ENCODE measurements at regions not wholly inside any gene's neighbourhood (a gene's known extent, or its start where the extent isn't known, plus 50 kb on each side); places are given as distances from the start of the nearest gene placed in this dataset.
A peak's percentile ranks its signal among the peaks of the same experiment; 100 is the strongest.

DNA sequence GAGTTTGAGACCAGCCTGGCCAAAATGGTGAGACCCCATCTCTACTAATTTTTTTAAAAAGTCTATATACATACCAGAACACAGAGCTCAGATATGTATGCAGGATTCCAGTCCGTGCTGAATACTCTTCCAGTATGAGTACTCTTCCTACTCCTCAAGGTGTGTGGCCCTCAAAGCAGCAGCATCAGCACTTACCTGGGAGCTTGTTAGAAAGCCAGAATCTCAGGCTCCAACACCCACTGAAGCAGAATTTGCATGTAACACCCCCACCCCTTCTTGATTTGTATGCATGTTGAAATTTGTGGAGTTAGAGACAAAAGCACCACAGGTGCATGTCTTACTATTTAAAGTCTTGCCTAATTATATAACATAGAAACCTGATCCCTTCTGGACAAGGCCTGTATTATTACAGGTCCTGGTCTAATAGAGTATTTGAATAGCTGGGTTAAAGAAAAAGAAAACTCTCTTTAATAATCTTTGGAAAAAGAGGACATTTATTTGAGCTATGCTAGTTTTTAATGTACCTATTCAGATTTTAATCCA lies 50.3 kb upstream of the NFE2L2 start:
- DNase-seq (ENCODE audit: low spot score) = no peak

DNA sequence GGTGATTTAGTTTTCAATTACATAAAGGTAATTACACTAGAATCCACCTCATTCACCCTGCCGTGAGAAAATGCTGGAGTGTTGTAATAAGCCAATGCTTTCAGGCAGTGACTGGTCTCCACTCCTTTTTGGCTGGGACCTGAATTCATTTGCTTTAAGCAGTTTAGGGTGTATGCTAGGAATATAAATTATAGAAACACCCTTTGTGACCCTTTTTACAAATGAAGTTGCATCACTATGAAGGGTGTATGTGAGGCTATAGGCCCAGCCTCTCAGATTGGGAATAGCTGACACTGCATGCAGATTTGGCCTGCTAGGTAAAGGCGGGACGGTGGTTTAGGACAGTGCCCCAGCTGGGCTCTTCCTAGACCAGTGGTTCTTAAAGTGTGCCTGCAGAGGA lies 50.8 kb upstream of the NFE2L2 start:
- DNase-seq (ENCODE audit: low spot score) = no peak

DNA sequence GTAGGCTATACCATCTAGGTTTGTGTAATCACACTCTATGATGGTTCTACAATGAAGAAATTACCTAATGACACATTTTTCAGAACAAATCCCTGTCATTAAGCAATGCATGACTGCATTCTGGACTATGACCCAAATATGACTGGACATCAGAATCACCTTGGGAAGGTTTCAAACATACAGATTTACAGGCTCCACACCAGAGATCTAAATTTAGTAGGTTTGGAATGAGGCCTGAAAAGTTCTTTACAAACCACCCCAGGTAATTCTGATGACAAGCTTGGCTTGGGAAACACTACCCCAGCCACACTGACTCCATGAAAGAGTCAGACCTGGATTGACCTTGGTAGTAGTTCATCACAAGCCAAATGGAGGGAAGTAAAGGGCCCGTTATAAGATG lies 52.2 kb upstream of the NFE2L2 start:
- DNase-seq (ENCODE audit: low spot score) = no peak

DNA sequence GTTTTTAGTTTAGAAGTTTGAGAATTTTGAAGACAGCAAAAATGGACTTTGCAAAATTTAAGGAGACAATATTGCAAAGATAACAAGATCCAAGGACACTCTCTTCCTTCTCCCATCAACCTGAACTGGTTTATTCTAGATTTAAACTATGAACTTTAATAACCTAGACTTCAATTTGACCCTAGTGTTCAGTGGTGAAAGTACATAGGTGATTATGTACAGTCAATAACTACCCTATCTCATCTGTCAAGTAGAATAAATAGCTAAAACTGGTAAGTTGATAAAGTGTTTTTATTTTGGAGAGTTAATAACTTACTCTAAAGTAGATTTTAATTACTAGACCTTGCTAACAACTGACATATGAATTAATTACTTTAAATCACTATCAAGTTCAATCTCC lies 52.9 kb upstream of the NFE2L2 start:
- DNase-seq (ENCODE audit: low spot score) = no peak

DNA sequence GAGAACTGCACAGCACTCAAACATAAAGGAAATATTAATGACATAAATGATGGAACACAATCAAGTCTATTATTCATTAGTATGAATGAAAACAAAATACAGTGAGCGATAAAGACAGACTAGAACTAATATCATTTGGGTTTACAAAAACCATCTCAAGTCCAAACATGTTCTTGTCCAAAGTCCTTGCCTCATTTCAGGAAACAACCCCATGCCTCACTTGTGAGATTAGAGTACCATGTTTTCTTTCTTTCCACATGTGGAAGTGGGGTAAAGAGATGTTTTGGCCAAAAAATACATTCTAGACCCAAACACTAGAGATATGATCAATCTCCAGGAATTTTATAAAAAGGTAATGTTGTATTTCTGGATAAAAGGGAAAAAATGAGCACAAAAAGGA lies 53.3 kb upstream of the NFE2L2 start:
- DNase-seq (ENCODE audit: low spot score) = no peak

DNA sequence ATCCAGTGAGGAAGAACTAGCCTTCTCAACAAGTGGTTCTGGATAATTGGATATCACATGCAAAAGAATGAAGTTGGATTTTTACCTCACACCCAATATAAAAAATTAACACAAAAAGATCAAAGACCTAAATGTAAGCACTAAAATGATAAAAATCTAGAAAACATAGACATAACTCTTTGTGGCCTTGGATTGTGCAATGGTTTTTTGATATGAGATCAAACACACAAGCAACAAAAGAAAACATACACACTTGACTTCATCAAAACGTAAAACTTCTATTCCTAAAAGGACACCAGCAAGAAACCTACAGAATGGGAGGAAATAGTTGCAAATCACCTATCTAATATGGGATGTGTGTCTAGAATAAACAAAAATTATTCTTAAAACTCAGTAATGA lies 54.1 kb upstream of the NFE2L2 start:
- no peak for DNase-seq (ENCODE audit: low spot score)

DNA sequence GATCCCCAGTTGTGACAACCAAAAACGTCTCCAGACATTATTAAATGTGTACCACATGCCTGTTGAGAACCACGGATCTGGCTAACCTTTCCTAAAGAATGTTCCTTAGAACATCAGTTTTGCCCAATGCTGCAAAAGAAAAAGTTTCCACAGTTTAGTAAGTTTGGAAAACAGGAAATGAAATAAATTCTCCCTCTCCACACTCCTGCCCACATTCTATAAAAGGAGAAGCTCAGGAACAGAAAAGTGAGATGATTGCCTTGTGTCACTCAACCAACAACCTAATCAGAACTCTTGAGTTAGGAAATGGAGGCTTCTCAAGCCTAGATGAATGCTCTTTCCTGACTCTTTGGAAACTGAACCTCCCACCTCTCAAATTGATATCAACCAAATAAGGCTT lies 56.1 kb upstream of the NFE2L2 start:
- DNase-seq (ENCODE audit: low spot score) = no peak

DNA sequence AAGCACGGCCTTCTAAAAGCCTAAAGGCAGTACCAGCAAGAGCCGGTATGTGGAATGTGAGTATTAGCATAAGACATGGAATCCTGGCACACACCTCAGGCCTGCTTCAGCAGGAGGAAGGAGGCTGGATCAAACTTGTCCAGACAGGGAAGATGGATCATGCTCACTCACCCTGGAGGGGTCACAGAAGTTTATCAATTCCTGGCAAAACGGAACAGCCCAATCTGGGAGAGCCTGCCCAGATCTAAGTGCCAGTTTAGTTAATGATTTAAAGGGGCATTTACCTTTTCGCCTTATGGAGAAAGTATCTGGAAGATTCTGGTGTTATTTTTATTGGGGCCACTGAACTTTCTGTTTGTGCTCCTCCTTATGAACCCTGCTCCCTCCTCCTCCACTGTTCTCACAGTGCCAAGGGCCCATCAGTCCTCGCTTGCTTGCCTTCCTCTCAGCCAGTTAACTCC lies 58.3 kb upstream of the NFE2L2 start:
- no peak for DNase-seq (ENCODE audit: low spot score)

DNA sequence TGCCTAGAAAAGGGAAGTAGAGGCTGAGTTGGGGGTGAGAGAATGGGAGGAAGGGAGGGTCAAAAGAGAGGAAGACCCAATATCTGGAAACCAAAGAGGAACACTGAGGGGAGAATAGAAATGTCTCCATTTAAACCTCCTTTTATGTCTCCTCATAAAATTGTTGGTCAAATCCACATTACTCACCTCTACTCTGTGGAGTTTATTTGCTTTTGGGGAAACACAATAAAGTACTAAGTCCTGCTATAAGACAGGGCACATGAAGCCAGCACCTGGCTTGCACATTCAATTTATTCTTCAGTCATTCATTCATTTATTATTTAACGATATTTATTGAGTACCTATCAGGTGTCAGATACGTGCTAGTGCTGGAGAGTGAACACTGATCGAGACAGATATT lies 60.3 kb upstream of the NFE2L2 start:
- no peak for DNase-seq (ENCODE audit: low spot score)

DNA sequence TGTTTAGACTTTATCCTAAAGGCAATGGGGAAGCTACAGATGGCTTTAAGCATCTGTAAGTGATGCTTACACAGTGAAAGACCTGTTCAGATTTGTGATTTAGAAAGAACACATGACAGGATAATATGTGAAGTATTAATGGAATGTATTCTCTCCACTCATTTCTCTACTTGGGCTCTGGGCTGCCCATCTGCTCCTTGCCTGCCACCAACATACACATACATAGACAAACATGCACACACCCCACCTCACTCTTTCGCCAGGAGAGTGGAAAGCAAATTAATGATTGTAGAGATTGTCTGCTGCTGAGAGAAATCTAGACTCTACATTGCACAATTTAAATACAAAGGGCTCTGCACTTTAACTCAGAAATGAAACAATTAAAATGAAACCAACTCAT lies 61.0 kb upstream of the NFE2L2 start:
- DNase-seq (ENCODE audit: low spot score) = no peak

DNA sequence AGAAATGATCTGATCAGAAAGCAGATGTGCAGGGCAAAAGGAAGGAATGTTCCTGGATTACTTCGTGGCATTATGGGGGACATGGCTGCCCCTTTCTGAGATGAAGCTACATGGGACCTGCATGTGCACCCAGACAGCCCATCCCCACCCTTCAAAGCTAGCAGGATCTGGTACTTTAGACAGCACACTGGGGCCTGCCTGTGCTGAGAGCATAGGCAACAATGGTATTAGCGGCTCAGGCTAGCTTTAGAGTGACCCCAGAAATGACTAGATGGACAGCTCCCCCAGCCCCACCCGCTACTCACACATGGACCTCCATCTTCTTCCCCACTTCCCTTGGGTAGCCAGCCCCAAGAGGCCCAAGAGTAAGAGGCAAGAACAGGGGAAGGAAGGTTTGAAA lies 61.5 kb upstream of the NFE2L2 start:
- DNase-seq (ENCODE audit: low spot score) = no peak

DNA sequence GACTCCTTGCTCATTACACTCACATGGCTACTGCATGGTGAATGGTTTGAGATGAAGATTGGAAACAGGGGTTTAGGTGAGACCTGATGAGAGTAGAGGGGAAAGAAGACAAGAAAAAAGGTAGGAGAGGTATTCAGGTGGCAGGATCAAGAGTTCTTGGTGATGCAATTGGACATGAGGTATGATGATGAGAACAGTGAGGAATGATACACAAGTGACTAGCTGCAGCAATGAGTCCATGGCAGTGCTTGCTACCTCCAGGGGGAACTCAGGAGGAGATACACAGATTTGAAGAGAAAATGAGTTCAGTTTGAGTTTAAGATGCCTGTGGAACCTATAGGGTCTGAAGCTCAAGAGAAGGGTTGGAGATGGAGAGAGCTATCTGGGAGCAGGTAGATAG lies 62.1 kb upstream of the NFE2L2 start:
- no peak for DNase-seq (ENCODE audit: low spot score)

DNA sequence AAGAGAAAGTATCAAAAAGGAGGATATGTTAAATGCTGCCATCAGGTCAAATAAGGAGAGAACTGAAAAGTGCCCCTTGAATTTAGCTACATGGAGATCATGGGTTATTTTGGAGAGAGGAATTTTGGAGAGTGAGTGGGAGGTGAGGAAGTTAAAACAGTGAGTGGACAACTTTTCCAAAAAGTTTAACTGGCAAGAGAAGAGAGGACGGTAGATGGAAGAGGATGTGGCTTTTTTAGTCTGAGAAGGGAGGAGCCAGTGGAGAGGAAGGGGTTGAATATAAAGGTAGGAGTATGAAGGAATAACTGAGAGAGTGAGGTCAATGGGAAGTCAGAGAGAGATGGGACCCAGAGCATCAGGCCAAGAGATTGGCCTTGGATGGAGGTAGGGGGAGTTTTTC lies 62.5 kb upstream of the NFE2L2 start:
- DNase-seq (ENCODE audit: low spot score) = no peak

DNA sequence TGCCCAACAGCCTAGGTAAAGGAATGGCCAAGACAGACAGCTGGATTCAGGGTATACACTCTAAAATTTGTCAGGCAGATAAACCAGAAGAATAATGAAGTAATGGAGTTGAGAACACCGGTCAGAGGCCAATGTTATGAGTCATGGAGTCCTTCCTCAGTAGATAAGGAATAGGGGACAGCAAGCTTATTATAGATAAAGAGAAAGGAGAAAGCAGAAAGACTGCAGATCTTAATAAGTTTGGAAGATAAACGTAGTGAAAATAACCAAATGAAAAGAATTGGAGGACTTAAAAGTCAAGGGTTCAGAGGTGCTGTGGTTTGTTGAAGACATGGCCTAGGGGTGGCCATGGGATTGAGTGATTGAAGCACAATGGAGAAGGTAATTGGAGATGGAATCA lies 63.5 kb upstream of the NFE2L2 start:
- DNase-seq (ENCODE audit: low spot score) = no peak

DNA sequence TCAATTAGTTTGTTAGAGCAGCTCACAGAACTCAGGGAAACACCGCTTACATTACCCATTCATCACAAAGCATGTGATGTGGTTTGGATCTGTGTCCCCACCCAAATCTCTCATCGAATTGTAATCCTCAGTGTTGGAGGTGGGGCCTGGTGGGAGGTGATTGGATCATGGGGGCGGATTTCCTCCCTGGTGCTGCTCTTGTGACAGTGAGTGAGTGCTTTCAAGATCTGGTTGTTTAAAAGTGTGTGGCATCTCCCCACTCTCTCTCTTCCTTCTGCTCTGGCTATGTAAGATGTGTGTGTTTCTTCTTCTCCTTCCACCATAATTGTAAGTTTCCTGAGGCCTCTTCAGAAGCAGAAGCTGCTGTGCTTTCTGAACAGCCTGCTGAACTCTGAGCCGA lies 63.5 kb upstream of the AGPS start:
- DNase-seq (ENCODE audit: low spot score) = no peak

DNA sequence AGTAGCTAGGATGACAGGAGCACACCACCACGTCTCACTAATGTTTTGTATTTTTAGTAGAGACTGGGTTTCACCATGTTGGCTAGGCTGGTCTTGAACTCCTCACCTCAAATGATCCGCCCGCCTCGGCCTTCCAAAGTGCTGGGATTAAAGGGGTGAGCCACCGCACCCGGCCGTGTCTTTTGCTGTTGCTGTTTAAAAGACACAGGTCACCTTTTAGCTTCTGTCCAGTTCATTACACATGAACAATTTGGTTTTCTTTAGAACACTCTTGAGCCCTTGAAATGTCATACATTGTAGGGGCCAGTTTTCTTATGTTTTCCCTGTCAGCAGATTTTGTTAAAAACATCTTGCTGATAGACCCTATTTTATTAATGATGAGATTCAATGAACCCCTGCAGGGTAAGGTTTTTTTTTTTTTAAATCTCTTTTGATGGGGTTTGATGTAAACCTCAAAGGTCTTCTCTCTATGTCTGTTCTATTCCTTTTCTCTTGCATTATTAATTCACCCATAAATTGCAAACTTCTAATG lies 61.0 kb upstream of the AGPS start:
- DNase-seq (ENCODE audit: low spot score) = no peak

DNA sequence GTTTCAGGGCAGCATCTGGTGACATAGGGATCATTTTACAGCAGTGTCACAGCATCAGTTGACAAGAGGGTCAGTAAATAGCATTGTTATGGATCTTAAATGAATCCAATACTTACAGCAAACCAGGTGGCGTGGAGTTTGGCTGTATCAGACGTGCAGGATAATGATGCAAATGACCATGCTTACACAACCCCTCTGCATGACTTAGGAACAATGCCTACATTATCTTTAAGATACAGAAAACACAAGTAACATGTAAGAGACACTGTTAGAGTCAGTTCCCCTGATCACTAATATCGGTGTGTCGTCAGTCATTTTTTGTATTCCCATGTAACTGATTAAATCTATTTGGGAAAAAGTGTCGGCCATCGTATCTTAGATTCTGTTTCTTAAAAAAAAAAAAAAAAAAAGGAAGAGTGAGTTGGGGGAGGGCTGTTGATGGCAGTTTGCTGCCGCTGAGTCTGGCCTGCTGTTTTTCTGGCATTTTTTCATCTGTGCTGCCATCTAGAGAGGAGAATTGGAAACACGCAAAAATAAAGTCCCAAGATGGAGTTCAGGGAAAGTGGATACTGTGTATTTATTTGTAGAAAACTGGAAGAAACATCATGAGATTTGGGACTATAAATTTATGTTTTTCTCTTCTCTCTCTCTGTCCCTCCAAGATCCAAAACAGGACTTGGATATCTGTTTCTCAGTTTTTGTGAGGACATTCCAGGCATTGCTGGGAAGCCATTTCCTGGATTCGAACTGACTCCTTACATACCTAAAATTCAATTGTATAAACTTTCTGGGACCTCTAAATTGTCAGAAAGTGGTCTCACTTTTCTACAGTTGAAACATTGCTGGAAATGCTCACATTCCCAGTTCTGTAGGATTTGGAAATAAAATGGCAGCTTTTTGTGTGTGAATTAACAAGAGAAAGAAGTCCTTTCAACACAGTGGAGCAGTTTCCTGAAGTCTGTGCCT lies 60.3 kb upstream of the AGPS start:
- DNase-seq (ENCODE audit: low spot score) = peak; percentile 71

DNA sequence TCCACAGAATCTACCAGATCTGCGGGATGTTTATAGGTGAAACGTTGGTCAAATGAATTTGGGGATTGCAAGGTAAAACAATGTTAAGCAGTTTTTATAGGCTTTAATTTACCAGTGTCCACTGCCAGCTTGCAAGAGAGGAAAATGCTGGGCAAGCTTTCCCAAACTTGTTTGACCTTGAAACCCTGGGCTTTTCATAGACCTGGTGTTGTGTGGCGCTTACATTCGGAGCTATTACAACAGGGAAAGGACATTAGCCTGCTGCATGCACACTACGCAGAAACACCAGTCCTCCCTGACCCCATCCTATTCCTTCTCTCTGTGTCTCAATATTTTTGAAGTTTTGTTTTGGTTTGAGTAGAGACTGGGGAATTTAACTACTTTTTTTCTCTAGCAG lies 59.6 kb upstream of the AGPS start:
- DNase-seq (ENCODE audit: low spot score) = no peak

DNA sequence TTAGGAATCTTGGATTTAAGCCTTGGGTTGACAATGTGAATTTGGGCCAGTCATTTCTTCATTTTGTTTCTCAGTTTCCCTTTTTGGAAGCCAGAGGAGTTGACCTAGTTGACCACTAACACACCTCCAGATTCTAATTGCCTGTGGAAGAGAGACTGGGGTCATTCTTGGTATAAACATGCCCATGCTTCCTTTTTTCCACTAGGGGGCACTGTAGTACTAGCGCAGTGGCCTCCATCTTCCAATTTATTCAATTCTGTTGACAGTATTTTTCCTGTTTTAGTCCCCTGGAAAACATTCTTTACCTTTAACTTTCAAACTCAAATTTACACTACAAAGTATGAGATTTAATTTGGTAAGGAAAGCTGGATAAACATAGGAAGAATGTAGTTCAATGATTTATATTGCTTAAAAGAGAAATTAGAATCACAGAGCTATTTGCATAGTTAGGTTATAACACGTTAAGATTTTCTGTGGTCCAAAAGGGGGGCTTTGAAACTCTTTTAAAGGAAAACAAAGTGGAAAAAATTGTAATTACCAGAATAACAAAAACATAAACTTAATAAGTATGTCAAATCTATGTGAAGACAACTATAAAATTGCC lies 57.5 kb upstream of the AGPS start:
- peak; percentile 59 for DNase-seq (ENCODE audit: low spot score)

DNA sequence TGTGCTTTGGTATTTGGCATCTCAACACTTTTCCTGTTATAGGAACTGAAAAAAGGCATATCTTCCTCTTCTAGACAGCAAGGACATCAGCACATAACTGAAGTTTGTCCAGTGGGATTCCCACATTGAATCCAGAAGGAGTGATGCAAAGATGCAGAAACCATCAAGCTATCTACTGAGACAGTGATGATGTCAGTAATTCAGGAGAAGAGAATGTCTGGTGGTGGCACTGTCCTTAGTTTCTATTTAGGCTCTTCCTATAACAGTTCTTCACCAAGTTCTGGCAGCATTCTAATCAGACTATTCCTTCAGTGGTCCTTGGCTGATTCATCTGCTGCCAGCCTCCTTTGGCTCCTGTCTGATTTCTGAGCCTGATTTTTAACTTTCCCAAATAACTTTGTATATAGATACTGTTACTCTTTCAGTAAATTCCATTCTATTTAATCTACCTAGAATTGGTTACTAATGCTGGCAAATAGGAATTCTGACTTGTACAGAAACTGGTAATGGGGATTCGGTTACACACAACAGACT lies 56.6 kb upstream of the AGPS start:
- no peak for DNase-seq (ENCODE audit: low spot score)

DNA sequence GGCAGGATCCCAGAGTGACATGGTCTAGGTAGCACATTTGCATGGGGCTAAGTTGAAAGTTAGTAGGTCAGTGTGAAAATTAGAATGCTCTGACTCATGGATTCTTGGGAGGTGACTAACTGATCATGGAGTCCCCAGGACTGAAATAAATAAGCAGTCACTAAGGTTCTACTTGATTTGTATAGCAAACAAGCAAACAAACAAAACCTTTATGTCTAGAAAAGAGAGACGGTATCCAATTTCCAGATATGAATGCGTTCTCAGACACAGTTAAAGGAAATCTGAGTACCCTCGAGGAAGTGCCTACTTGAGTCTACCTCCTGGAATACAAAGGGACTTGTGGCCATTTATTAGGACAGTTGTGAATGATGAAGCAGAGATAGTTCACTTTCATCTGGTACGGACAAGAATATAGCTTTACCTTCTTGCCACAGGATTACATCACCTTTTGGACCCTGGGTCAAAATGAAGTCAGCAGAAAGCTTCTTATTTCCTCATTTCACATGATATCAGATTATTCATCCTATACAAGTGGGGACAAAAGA lies 54.3 kb upstream of the AGPS start:
- DNase-seq (ENCODE audit: low spot score) = peak; percentile 65

DNA sequence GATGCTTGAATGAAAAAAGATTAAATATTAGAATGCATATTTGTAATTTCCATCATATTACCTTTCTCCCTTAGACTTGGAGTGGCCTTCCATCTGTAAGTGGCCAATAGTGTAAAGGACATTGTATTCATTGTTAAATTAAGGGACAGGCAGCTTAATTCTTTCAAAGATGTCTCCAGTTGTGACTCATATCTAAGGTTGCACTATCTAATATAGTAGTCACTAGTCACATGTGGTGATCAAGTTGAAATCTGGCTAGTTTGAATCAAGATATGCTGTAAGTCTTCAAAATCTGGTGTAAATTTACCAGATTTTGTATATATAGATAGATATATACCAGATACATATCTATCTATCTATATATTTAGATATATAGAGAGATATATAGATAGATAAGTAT lies 52.4 kb upstream of the AGPS start:
- no peak for DNase-seq (ENCODE audit: low spot score)

Data from H4 (cell line).